AG08395 (cell line): ENCODE measurements at regions not wholly inside any gene's neighbourhood (a gene's known extent, or its start where the extent isn't known, plus 50 kb on each side); places are given as distances from the start of the nearest gene placed in this dataset.

ENCODE experiments used
- DNase-seq: peaks from one replicate; pipeline ENCODE4 v3.0.0; 2012; ENCODE audit warnings: mixed read lengths, low spot score

DNA sequence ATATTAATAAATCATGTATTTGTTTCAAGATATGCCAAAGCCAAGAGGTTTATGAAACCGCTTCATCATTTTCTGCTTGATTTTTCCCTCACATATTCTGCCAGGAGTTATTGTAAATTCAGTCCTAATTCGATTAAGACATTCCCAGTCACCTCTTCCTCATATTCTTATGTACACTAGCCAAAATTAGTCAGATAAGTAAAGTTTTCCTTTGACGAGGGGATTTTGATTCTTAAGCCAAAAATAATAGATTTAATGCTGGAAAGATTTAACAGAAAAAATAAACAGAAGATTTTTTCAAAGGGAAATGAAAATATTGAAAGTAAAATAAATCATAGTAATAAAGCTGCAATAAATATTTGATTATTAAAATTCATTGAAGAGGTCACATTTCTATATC, 51.0 kb upstream of the VEGFC start:
- DNase-seq = no peak

DNA sequence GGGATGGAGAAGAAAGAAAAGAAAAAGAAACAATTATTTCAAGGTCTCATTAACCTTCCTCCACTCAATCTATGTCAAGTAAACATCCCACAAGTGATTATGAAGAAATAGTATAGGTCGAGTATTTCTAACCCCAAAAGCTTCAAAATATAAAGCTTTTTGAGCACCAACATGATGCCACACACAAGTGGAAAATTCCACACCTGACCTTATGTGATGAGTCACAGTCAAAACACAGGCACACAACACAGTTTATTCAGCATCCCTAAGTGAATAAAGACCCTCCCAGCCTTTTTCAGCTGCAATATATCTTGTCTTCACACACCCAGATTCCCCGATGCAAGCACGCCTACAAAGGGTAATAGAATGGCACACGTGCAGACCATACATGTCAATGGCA, 51.7 kb upstream of the VEGFC start:
- DNase-seq = no peak

DNA sequence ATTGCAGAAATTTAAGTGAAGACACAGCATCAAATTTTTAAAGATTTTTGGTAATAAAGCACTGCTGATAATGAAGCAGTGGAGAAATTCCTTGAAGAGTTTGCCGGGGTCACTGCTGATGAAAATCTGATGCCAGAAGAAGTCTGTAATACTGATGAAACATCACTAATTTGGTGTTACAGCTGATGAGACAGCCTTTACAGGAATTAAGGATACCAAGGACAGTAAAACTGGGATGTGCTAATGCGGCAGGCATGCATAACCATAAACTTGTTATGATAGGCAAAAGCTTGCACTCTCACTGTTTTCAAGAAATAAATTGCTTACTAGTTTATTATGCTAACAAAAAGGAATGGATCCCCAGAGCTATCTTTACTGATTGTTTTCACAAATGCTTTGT, 52.9 kb upstream of the VEGFC start:
- DNase-seq = peak; percentile 37

DNA sequence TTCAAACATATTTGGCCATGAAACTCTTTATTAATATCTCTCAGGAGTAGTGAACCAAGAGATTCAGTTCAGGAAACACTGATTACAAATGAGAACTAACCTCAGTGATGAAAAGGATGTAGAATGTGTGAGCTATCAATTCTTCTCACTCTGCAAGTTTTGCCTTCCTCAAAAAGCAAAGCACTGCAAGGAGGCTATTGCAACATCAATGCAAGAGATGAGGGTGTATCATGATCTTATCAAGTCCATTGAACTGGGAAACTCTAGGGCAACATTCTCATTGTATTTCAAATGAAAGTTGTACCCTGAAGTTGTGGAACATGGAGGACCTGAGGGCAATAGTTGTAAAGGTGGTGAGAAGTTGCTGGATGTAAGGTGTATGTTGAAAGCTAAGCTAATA, 56.4 kb upstream of the VEGFC start:
- DNase-seq = no peak

- DNase-seq = no peak
These were observed 57.7 kb upstream of the VEGFC start for GRCh38 chr4:176850436-176850835.

DNA sequence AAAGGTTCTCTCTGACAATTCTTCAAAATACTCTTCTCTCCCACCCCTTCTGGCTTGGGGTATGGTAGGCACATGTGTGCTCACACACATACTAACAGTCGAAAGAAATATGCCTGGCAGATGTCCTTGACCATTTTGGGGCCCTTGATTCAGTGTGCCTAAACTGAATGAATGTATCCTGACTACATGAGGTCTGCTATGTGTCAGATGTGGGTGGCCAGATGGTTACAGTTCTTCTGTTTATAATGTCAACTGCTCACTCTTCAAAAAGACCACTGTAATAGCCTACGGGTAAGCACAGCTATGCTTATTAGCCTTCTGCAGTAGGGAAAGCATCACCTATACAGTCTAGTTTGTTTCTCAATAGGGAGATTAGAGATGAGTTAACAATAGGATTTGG, 63.7 kb upstream of the VEGFC start:
- DNase-seq = no peak

DNA sequence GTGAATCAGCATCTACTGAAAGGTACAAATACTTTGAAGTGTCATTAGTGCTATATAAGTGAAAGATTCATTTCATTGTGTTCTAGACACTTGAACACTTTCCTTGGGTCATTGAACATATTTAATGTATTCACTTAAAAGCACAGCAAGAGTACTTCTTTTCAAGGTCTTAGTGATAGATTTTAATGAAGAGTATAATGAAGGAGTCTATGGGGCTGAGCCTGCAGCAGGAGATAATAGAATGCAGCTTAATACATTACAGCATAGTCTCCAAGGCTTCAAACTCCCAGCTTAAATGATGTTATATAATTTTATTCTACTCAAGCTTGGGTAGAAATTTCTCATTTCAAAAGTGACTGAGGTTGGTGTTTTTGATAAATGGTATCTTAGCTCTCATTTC, 66.1 kb upstream of the VEGFC start:
- DNase-seq = no peak

GRCh38 chr4:176864238-176864637, 71.5 kb upstream of the VEGFC start:
- no peak for DNase-seq

DNA sequence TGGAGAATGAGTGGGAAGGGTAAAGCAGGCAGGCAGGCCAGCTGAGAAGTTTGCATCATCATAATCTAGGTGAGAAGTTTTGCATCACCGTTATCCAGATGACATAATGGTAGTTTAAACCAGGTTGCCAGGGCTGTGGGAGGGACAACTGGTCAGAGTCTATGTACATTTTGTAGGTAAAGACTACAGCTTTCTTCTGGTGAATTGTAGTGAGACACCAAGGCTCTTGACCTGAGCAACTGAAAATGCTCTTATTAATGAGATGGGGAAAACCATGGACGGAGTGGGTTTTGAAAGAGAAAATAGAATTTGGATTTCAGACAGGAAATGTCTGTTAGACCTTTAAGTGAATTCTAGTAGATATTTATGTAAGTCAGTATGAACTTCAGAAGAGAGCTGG, 76.0 kb upstream of the VEGFC start:
- no peak for DNase-seq

DNA sequence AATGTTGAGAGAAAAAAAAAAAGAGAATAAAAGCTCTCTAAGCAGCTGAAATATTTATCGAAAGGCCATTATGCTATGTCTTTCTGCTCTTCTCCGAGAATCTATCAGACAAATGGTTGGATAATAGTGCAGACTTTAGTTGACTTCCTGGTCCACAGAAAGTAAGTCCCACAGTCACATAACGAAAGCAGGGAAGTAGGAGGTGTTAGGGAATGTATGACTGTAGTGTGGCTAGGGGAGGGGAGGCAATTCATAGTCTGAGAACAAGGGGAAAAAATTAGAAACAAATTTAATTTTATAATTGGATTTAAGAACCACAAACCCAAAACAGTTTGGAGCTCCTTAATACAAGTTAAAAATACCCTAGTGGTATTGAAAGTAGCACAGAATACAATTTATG, 79.7 kb upstream of the VEGFC start:
- no peak for DNase-seq

GRCh38 chr4:176874721-176875445, 82.2 kb upstream of the VEGFC start:
- peak; percentile 20 for DNase-seq

DNA sequence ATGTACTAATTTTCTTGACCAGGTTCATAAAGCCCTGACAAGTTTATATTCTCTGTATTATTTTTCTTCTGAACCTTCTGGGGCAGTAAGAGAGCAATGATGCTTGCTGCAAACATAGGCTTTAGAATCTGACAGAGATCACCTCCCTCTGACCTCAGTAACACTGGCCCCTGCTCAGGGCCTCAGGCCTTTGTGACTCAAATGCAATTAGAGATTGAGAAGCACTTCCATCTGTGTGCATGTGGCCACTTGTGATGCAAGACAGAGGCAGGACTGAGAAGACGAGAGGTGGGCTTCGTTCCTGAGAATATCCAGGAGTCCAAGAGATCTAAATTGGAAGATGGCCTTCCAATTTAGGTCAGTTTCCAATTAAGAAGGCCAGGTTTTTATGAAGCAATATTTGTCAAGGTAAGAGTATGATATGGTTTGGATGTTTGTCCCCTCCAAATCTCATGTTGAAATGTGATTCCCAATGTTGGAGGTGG, 82.8 kb upstream of the VEGFC start:
- DNase-seq = peak; percentile 62

- DNase-seq = no peak
These were observed 86.8 kb upstream of the VEGFC start for GRCh38 chr4:176879380-176880116.

GRCh38 chr4:176882206-176882605, 89.5 kb upstream of the VEGFC start:
- no peak for DNase-seq

- DNase-seq = no peak
These were observed 90.4 kb upstream of the VEGFC start for GRCh38 chr4:176883108-176883550.

DNA sequence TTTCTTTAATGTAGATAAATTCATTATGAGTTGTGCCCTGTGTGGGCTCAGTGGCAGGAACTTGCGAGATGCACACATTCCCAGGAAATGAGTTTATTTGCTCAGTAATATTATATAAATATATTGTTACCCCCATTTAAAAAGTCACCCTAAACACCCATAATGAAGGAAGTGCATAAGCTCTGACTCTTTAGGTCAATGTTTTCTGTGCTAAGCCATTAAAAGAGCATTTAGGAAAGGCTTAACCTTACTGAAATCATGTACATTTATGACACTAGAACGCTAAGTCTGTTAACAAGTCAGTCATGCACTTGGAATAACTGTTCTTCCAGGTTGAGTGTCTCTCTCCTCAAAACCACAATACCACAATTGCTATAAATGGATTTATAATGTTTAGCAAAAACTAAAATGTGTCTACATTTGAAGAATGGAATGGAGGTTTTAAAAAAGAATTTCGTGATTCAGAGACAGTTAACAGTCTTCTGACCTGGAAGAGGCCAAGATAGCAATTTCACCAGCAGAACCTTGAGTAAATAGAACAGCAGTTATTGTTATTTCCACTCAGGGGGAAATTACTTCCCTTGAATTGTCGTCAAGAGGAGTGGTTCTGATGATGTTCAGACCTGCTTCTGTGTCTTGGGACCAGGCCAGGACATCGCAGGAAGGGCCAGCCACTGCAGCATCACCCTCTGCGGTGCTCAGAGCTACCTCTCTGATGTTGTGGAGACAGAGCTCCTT, 91.1 kb upstream of the VEGFC start:
- DNase-seq = peak; percentile 83

DNA sequence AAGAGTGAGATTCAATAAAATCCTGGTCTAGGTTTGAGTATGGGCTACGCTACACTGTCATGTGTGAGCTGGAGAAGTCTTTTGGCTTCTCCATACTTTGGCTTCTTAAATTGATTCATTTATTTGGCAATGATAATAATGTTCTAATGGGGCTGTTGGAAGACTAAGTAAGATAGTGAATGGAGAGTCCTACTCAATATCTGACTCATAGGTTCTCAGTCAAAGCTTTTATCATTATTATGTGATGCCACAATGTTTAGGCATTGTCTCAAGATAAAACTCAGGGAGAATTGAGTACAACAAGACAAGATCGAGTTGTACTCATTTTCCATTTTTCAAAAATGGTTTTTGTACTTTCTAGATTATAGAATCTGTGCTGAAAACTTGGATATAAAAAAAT, 92.5 kb upstream of the VEGFC start:
- DNase-seq = no peak

DNA sequence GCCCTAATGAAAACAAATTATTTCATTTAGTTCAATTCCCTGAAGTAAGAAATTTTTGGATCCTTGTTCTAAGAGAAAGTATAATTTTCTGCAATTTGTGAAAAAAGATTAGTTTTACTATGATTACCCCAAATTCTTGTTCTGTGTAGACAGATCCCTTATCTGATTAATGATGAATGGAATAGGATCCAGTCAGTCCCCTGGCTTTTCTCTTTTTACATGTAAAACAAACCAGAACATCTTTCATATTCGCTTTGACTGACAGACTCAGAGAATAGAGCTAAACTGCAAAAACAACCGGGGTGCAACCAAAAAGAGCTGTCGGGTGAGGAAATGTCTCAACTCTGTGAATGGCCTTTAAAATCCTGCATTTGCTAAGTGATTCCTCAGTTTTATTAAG, 93.4 kb upstream of the VEGFC start:
- no peak for DNase-seq

GRCh38 chr4:176889776-176890175, 97.1 kb upstream of the VEGFC start:
- DNase-seq = no peak

DNA sequence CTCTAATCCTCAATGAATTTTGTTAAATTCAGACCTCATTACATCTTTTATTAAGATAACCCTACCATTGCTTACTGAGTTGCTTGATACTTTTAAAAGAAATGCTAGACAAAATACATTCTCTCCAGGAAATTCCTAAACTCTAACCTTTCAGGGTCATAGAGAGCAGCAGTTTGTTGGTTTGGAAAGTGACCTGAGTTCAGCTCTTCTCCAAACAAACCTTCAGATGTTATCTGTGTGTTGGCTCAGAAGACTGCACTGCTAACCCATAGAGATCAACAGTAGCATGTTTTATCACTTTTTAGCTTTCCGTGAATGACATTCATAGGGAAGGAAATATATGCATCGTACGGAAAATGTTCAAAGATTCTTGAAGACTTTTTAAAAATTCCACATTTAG, 101.8 kb upstream of the VEGFC start:
- no peak for DNase-seq

GRCh38 chr4:176896211-176896610, 103.5 kb upstream of the VEGFC start:
- DNase-seq = no peak

DNA sequence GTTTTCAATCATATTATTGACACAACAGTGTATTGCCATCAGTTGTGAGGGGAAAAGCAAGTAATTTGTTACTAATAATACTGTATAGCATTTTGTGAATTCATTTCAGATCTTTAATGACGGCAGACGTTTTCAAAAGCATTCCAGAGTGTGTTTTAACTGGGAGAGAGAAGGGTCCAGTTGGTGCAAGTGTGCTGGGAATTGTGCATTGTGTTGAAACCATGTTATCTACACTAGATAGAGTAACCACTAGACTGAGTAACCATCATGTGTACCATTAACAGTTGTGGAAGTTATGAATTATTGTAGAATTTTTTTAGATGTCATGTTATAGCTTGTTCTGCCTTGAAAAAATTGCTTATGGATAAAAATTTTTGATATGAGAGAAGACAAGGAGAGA, 104.5 kb upstream of the VEGFC start:
- no peak for DNase-seq

GRCh38 chr4:176898791-176899190, 106.1 kb upstream of the VEGFC start:
- no peak for DNase-seq
